Adipocyte (in vitro differentiated cells): ENCODE measurements at regions not wholly inside any gene's neighbourhood (a gene's known extent, or its start where the extent isn't known, plus 50 kb on each side); places are given as distances from the start of the nearest gene placed in this dataset.
"Not testable (repeated sequence)": the region's sequence is repeated elsewhere in the genome, so short reads cannot be mapped to it uniquely, and the experiment has no call there.

Source experiments
- DNase-seq: peaks from one replicate; pipeline ENCODE4 v3.0.0-alpha.2; 2015; ENCODE audit warnings: low read depth
- H3K27me3 ChIP-seq: replicated peaks from 2 replicates; pipeline ENCODE4 v1.7.0; 2013; ENCODE audit warnings: mild to moderate bottlenecking, low read length, moderate library complexity; ENCODE audit not compliant: control insufficient read depth, insufficient read depth
- H3K36me3 ChIP-seq: 2 replicates; pipeline ENCODE4 v1.7.0; 2013; ENCODE audit warnings: low read length, mild to moderate bottlenecking, moderate library complexity; ENCODE audit not compliant: control insufficient read depth, insufficient read depth, severe bottlenecking
- H3K4me1 ChIP-seq: 2 replicates; pipeline ENCODE4 v1.7.0; 2013; ENCODE audit warnings: mild to moderate bottlenecking, low read length, moderate library complexity; ENCODE audit not compliant: control insufficient read depth, insufficient read depth
- H3K4me3 ChIP-seq: 2 replicates; pipeline ENCODE4 v1.7.0; 2013; ENCODE audit warnings: mild to moderate bottlenecking, low read length, moderate library complexity
- H3K9ac ChIP-seq: 2 replicates; pipeline ENCODE4 v1.7.0; 2013; ENCODE audit warnings: mild to moderate bottlenecking, low read length, moderate library complexity
- H3K9me3 ChIP-seq: 2 replicates; pipeline ENCODE4 v1.7.0; 2013; ENCODE audit warnings: mild to moderate bottlenecking, low read length, moderate library complexity; ENCODE audit not compliant: control insufficient read depth

- no peak overlapping the region for H3K9ac ChIP-seq
Observed at GRCh38 chr4:12389604-12390003, 960.9 kb upstream of the HS3ST1 start.

GRCh38 chr4:12382567-12382966 lies 953.9 kb upstream of the HS3ST1 start:
- Histone ChIP-seq H3K9me3 (peaks cover 5% of the 10 kb centered on the region), H3K4me1 (no peaks in the 10 kb centered on the region), H3K9ac (no peak overlapping the region), H3K4me3 (no peak overlapping the region), H3K27me3 (no peaks in the 10 kb centered on the region), H3K36me3 (no peaks in the 10 kb centered on the region)
- no peak for DNase-seq

More at GRCh38 chr4:12389604-12390003, 960.9 kb upstream of the HS3ST1 start:
- Histone ChIP-seq H3K27me3 (no peaks in the 10 kb centered on the region), H3K4me3 (no peak overlapping the region), H3K36me3 (no peaks in the 10 kb centered on the region), H3K9me3 (no peaks in the 10 kb centered on the region), H3K4me1 (no peaks in the 10 kb centered on the region)
- no peak for DNase-seq

- Histone ChIP-seq H3K9me3 (peaks cover 5% of the 10 kb centered on the region), H3K4me1 (no peaks in the 10 kb centered on the region), H3K36me3 (no peaks in the 10 kb centered on the region), H3K4me3 (no peak overlapping the region), H3K9ac (no peak overlapping the region), H3K27me3 (no peaks in the 10 kb centered on the region)
- no peak for DNase-seq
Observed at GRCh38 chr4:12379191-12379590, 950.5 kb upstream of the HS3ST1 start.

GRCh38 chr4:12375805-12376204 lies 947.1 kb upstream of the HS3ST1 start:
- Histone ChIP-seq H3K9ac (no peak overlapping the region), H3K4me3 (no peak overlapping the region), H3K27me3 (no peaks in the 10 kb centered on the region), H3K4me1 (no peaks in the 10 kb centered on the region), H3K9me3 (no peaks in the 10 kb centered on the region), H3K36me3 (no peaks in the 10 kb centered on the region)
- no peak for DNase-seq

- not testable (repeated sequence) for DNase-seq, H3K9ac ChIP-seq, H3K27me3 ChIP-seq, H3K4me3 ChIP-seq, H3K9me3 ChIP-seq, H3K36me3 ChIP-seq, H3K4me1 ChIP-seq
Observed at GRCh38 chr4:12365869-12366268, 937.2 kb upstream of the HS3ST1 start.

- no peak overlapping the region for H3K9ac ChIP-seq
- no peaks in the 10 kb centered on the region for H3K9me3 ChIP-seq
- no peaks in the 10 kb centered on the region for H3K36me3 ChIP-seq
- H3K4me3 ChIP-seq = no peak overlapping the region
- no peaks in the 10 kb centered on the region for H3K27me3 ChIP-seq
- H3K4me1 ChIP-seq = no peaks in the 10 kb centered on the region
- no peak for DNase-seq
Observed at GRCh38 chr4:12360391-12360790, 931.7 kb upstream of the HS3ST1 start.

- Histone ChIP-seq H3K4me3 (no peak overlapping the region), H3K4me1 (no peaks in the 10 kb centered on the region), H3K27me3 (no peaks in the 10 kb centered on the region), H3K9ac (no peak overlapping the region), H3K9me3 (no peaks in the 10 kb centered on the region), H3K36me3 (no peaks in the 10 kb centered on the region)
- no peak for DNase-seq
Observed at GRCh38 chr4:12359420-12359819, 930.7 kb upstream of the HS3ST1 start.

- not testable (repeated sequence) for H3K36me3 ChIP-seq, H3K9me3 ChIP-seq, H3K4me1 ChIP-seq, H3K9ac ChIP-seq, DNase-seq, H3K4me3 ChIP-seq, H3K27me3 ChIP-seq
Observed at GRCh38 chr4:12333083-12333482, 904.4 kb upstream of the HS3ST1 start.

GRCh38 chr4:12324965-12325364 lies 896.3 kb upstream of the HS3ST1 start:
- no peaks in the 10 kb centered on the region for H3K9me3 ChIP-seq
- H3K27me3 ChIP-seq = no peaks in the 10 kb centered on the region
- no peak for DNase-seq
- H3K4me3 ChIP-seq = no peak overlapping the region
- no peaks in the 10 kb centered on the region for H3K36me3 ChIP-seq
- no peaks in the 10 kb centered on the region for H3K4me1 ChIP-seq
- no peak overlapping the region for H3K9ac ChIP-seq

- DNase-seq = no peak
- H3K4me1 ChIP-seq = no peaks in the 10 kb centered on the region
- H3K4me3 ChIP-seq = no peak overlapping the region
- H3K9ac ChIP-seq = no peak overlapping the region
- no peaks in the 10 kb centered on the region for H3K27me3 ChIP-seq
- H3K36me3 ChIP-seq = no peaks in the 10 kb centered on the region
- H3K9me3 ChIP-seq = no peaks in the 10 kb centered on the region
Observed at GRCh38 chr4:12319765-12320164, 891.1 kb upstream of the HS3ST1 start.

- no peaks in the 10 kb centered on the region for H3K9me3 ChIP-seq
Observed at GRCh38 chr4:12304905-12305304, 876.2 kb upstream of the HS3ST1 start.

GRCh38 chr4:12296366-12296765 lies 867.7 kb upstream of the HS3ST1 start:
- Histone ChIP-seq H3K9me3 (peaks cover 3% of the 10 kb centered on the region), H3K36me3 (no peaks in the 10 kb centered on the region), H3K9ac (no peak overlapping the region), H3K27me3 (no peaks in the 10 kb centered on the region), H3K4me1 (no peaks in the 10 kb centered on the region), H3K4me3 (no peak overlapping the region)
- DNase-seq = no peak

More at GRCh38 chr4:12304905-12305304, 876.2 kb upstream of the HS3ST1 start:
- Histone ChIP-seq H3K27me3 (no peaks in the 10 kb centered on the region), H3K4me1 (no peaks in the 10 kb centered on the region), H3K9ac (no peak overlapping the region), H3K36me3 (no peaks in the 10 kb centered on the region), H3K4me3 (no peak overlapping the region)
- DNase-seq = no peak
